HCT116 (cell line): ENCODE measurements at regions not wholly inside any gene's neighbourhood (a gene's known extent, or its start where the extent isn't known, plus 50 kb on each side); places are given as distances from the start of the nearest gene placed in this dataset.

ENCODE experiments used
- CBX3 ChIP-seq: IDR thresholded peaks from 2 replicates; pipeline ENCODE4 v1.6.1; 2012; ENCODE audit warnings: low read depth
- CEBPB ChIP-seq: IDR thresholded peaks from 2 replicates; pipeline ENCODE4 v1.6.1; 2012; ENCODE audit warnings: low read depth
- CTCF ChIP-seq, 3 experiments: fragments of 200-600 bp in 1 of 3; sonication (generic) in 1 of 3; IDR thresholded peaks in 2 of 3; conservative IDR thresholded peaks in 1 of 3; 2 replicates each; pipeline ENCODE4 v1.5.1; 2012 to 2017; ENCODE audit warnings: low read depth in 2 of 3, low read length in 2 of 3, antibody characterized with exemption in 1 of 3, borderline replicate concordance in 1 of 3, control low read depth in 1 of 3, mild to moderate bottlenecking in 1 of 3, mixed read lengths in 1 of 3, mixed run types in 1 of 3, moderate library complexity in 1 of 3; ENCODE audit not compliant: insufficient read depth in 1 of 3
- ELF1 ChIP-seq: IDR thresholded peaks from 2 replicates; pipeline ENCODE4 v1.6.1; 2012; ENCODE audit warnings: low read depth, borderline replicate concordance
- EZH2 ChIP-seq: fragments of 200-600 bp; sonication (generic); IDR thresholded peaks from 2 replicates; pipeline ENCODE4 v1.6.1; 2017; ENCODE audit warnings: antibody characterized with exemption, mixed run types
- EZH2phosphoT487 ChIP-seq: fragments of 200-600 bp; IDR thresholded peaks from 2 replicates; pipeline ENCODE4 v1.6.1; 2018; ENCODE audit warnings: antibody characterized with exemption, borderline replicate concordance
- POLR2A ChIP-seq: IDR thresholded peaks from 2 replicates; pipeline ENCODE4 v1.7.0; 2011; ENCODE audit warnings: borderline replicate concordance; ENCODE audit not compliant: insufficient read depth, insufficient read length; ENCODE audit errors: extremely low read depth
- RAD21 ChIP-seq: IDR thresholded peaks from 2 replicates; pipeline ENCODE4 v1.6.1; 2012; ENCODE audit warnings: low read depth, mild to moderate bottlenecking
- SP1 ChIP-seq: IDR thresholded peaks from 2 replicates; pipeline ENCODE4 v1.6.1; 2012; ENCODE audit warnings: low read depth
- YY1 ChIP-seq: IDR thresholded peaks from 2 replicates; pipeline ENCODE4 v1.6.1; 2011; ENCODE audit warnings: low read length, low read depth, moderate library complexity, mild to moderate bottlenecking; ENCODE audit not compliant: insufficient replicate concordance; ENCODE audit errors: extremely low read depth
- TF ChIP-seq, protein P1 (sequence below): IDR thresholded peaks from 2 replicates; pipeline ENCODE4 v1.6.1; 2012
- TF ChIP-seq, protein P2 (sequence below): IDR thresholded peaks from 2 replicates; pipeline ENCODE4 v1.6.1; 2012; ENCODE audit warnings: low read depth
- TF ChIP-seq, protein P3 (sequence below): IDR thresholded peaks from 2 replicates; pipeline ENCODE4 v1.6.1; 2012

- no peak for TF ChIP-seq SP1
- no peak for TF ChIP-seq CTCF (IDR thresholded peaks at IDR 0.05 in 2 of 3, conservative IDR thresholded peaks at IDR 0.05 in 1 of 3; ENCODE audit: borderline replicate concordance in 1 of 3, insufficient read depth in 1 of 3, low read depth in 2 of 3, low read length in 2 of 3)
- TF ChIP-seq YY1 = no peak
- no peak for TF ChIP-seq POLR2A
- no peak for TF ChIP-seq EZH2
- TF ChIP-seq CBX3 = no peak
- TF ChIP-seq ELF1 = no peak
- no peak for TF ChIP-seq CEBPB
- TF ChIP-seq, protein P1, sequence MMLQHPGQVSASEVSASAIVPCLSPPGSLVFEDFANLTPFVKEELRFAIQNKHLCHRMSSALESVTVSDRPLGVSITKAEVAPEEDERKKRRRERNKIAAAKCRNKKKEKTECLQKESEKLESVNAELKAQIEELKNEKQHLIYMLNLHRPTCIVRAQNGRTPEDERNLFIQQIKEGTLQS = no peak
- TF ChIP-seq, protein P2, sequence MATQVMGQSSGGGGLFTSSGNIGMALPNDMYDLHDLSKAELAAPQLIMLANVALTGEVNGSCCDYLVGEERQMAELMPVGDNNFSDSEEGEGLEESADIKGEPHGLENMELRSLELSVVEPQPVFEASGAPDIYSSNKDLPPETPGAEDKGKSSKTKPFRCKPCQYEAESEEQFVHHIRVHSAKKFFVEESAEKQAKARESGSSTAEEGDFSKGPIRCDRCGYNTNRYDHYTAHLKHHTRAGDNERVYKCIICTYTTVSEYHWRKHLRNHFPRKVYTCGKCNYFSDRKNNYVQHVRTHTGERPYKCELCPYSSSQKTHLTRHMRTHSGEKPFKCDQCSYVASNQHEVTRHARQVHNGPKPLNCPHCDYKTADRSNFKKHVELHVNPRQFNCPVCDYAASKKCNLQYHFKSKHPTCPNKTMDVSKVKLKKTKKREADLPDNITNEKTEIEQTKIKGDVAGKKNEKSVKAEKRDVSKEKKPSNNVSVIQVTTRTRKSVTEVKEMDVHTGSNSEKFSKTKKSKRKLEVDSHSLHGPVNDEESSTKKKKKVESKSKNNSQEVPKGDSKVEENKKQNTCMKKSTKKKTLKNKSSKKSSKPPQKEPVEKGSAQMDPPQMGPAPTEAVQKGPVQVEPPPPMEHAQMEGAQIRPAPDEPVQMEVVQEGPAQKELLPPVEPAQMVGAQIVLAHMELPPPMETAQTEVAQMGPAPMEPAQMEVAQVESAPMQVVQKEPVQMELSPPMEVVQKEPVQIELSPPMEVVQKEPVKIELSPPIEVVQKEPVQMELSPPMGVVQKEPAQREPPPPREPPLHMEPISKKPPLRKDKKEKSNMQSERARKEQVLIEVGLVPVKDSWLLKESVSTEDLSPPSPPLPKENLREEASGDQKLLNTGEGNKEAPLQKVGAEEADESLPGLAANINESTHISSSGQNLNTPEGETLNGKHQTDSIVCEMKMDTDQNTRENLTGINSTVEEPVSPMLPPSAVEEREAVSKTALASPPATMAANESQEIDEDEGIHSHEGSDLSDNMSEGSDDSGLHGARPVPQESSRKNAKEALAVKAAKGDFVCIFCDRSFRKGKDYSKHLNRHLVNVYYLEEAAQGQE = no peak
- TF ChIP-seq, protein P3, sequence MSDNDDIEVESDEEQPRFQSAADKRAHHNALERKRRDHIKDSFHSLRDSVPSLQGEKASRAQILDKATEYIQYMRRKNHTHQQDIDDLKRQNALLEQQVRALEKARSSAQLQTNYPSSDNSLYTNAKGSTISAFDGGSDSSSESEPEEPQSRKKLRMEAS = no peak
- TF ChIP-seq EZH2phosphoT487 = no peak
- TF ChIP-seq RAD21 = no peak
These were observed 401.4 kb upstream of the NR3C2 start for GRCh38 chr4:148843625-148844024.
